HG02623 (cell line): ENCODE measurements at regions not wholly inside any gene's neighbourhood (a gene's known extent, or its start where the extent isn't known, plus 50 kb on each side); places are given as distances from the start of the nearest gene placed in this dataset.

Experiments
- ATAC-seq: cut with Tn5 transposase; IDR thresholded peaks from one replicate; pipeline ENCODE4 v1.9.1; 2021; ENCODE audit warnings: moderate library complexity; ENCODE audit not compliant: unreplicated experiment

DNA sequence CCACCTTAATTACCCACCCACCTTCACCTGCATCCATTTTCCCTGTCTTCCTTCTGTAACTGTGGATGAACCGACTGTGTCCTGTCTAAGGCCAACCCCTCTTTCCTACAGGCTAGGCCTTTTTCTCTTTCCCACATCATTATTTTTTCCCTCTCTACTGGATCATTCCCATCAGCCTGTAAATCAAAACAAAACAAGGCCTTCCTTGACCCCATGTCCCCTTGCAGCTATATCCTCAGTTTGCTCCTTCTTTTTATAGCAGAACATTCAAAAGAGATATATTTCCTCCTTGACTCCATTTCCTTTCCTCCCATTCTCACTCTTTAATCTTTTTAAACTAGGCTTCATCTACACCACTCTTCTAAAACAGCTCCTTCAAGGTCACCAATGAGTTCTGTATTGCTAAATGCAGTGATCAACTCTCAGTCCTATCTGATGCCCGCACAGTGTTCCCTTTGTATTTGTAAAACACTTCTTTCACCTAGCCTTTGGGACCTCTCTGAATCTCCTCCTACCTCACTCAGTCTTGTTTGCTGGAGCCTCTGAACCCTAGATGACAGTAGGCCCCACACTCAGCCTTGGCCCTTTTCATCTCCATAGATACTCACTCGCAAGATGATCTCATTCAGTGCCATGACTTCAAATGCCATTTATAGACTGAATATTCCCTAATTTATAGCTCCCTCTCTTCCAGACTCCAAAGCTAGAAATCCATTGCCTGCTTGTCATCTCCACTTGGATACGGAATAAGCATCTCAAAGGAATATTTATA is 55.7 kb downstream of the CXCR4 start:
- ATAC-seq, result no peak

DNA sequence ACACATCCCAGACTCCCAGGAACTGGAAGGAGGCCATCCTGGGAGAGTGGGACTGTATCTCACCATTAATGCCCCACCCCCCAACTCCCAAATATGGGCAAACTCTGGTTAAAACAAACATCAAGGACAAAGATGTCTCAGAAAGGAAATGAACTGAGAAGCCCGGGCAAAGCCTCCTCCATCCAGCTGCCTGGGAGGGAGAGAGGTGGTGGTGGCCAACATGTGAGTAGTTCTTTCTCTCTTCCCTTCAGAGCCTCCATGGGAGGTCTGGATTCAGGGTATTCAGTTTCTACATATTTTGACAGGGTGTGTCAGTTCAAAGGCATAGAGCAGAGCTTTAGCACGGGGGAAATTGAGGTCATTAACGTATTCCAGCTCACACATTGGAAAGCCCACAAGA is 57.5 kb downstream of the CXCR4 start:
- no peak for ATAC-seq

DNA sequence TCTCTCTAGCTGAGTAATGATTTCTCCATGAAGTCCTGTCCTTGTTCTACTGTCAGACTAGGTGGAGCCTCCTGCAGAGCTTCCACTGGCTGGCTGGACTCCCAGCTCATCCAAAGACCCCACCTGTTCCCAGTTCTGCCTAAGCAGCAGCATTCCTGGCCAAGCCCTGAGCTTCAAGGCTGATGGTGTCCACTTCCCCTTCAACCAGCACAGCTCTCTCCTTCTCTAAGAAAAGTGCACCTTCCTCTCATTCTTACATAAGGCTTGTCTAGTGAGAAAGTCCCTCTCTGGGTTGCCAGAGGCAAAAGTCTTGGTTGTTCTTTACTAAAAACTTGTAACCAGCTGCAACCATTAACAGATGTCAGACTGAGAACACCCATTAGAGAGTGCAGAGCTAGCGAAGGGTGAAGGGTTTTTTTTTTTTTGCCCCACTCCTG is 58.9 kb downstream of the CXCR4 start:
- peak; percentile 54 for ATAC-seq

DNA sequence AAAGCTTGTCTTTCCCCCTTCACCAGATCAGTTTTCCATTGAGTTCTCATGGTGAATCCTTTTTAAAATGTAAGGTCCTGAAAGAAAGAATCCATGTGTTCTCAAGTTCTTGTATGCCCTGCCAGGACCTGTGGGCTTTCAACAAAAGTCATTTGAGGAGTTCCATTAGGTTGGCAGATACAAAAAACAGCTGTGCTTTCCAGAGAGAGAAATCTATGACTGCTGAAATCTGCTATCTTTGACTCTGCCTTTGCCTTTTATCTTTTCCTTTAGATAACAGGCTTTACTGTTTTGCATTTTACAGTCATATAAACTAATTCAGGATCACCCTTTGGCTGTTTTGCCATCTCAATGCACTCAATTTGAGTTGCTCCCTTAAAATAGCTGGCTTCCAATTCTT is 59.7 kb downstream of the CXCR4 start:
- ATAC-seq, result no peak

DNA sequence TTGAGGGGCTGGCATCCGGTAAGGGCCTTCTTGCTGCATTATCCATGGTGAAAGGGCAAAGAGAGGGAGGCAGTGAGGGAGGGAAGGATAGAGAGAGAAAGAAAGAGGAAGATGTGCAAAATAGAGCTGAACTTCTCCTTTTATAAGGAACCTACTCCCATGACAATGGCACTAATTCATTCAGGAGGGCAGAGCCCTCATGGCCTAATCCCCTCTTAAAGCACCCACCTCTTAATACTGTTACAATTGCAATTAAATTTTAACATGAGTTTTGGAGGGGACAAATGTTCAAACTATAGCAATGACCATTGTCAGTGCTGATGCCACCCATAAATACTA is 60.2 kb downstream of the CXCR4 start:
- ATAC-seq, result no peak

DNA sequence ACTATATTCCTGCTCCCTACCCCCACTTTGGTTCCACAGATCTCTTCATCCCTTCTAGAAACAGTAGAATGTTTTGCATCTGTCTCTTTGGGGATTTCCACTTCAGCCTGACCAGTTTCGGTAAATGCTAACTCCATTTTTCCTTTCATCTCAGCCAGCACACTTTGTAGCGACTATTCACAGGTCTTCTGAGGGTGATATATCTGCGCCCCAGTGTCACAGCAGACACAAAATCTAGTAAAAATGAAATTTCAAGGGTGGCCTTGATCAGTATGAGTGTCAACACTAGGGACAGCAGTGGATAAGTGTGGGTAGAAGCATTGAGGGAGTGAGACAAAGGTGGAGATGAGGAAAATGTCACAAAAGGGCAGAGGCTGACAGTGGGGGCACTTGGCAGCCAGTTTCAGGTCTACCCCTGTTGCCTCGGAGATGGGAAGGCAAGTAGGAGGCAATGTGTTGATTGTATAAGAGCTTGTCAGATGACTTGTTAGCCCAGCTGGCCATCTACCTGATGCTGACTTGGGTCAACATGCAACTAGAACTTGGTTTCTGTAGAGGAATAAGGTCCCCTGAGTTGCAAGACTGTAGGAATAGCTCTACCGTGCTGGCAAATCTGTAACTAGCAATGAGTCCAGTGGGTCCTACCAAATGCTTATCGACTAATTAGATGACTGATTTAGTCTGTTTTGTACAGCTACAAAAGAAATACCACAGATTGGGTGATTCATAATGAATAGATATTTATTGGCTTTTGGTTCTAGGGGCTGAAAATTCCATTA is 60.7 kb downstream of the CXCR4 start:
- peak; percentile 39 for ATAC-seq

DNA sequence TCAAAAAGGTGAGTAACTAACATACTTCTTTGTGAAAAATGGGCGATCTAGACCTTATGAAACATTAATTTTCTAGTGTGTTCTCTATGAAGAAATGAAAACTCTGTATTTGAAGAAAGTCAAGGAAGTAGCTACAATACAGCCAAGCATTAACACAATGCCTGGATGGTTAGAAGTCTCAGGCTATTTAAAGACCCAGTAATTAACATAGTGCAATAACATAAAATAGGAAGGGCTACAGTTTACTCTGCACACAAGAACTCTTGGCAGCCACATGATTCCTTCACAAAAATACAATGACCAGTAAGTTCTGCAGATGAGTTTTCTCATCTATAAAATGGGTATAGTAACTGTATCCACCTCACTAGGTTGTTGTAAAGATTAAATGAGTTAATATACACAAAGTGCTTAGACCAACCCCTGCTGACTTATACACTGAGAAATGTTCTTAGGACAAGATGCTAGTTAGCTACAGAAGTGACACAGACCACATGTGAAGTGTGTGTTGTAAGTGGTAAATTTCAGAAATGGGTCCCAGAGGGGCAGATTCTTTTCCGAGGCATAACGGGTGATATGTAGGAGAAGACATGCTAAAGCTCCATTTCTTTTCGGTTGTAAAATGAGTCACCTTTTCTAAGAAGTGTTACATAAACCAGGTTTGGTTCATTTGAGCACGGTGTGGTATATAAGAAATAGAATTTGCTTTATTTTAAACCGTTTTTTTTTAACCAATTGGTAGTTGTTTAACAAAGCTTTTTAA is 61.8 kb downstream of the CXCR4 start:
- ATAC-seq, result peak; percentile 25

DNA sequence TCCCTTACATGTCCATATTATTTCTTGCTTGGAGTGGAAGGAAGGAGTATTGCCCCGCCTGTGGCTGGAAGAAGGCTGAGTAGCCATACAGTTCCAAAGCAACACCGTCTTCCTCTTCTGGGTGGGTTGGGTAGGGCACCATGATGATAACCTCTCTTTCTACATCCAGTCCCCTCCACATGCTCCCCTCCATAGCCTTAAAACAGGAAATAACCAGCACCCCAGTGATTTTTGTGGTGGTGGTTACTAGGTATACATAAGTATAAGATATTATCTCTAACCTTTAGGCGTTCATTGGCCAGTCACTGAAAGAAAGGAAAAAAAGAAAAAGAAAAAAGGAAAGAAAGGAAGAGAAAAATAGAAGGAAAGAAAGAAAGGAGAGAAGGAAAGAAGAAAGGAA is 63.1 kb downstream of the CXCR4 start:
- ATAC-seq, result no peak

DNA sequence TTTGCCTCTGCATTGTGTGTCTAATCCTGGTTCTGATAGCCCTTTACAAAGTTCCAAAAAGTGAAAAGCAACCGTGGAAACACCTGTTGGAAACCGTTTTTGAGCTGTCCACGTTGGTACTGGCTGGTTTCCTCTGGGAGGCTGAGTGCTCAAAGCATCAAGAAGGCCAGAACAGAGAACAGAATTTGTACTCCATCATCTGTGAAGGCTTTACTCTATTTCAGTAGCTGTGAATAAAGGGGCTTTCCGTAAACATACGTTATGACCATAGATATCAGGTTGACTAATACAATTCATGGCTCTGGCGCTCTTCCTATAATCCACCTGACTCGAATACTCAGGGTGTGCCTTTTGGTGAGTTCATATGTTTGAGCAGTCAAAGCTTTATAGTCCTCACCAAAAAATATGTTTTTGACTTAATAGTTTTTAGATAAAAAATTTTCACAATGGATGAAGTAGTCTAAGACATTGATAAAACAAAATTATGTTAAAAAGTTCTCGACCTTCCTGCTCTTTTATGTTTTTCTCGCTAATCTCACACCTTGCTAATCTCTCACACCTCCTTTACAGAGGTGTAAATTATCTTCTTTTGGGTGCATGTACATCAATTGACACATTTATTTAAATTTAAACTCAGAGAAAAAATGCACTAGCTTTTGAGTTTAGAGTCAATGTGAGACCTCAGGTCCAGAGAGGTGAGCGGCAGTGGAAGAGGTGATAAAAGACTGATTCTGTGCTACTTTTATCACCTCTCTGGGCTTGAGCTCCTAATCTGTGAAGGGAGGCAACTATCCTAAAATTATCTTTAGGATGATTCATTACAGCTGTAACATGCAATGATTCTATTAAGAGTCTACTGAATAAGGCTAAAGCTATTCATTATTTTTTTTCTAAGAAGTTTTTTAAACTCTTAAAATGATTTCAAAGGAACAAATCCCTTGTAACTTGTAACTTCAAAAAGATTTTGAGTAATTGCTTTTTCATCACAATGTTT is 65.3 kb downstream of the CXCR4 start:
- ATAC-seq, result no peak

DNA sequence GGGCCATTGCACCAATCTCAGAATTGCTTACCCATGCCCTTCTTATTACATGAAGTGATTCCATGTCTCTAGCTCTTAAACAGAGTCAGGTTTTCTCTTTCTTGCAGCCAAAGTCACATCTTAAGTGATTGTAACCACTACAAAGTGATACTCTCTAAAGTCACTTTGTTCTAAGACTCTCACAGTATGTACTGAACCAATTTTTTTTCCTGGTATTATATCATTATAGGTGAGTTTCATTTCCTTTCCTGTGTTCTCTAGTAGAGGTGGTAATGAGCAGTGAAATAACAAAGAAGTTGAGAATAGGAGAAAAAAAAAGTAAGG is 66.3 kb upstream of the DARS1 start:
- ATAC-seq, result no peak

DNA sequence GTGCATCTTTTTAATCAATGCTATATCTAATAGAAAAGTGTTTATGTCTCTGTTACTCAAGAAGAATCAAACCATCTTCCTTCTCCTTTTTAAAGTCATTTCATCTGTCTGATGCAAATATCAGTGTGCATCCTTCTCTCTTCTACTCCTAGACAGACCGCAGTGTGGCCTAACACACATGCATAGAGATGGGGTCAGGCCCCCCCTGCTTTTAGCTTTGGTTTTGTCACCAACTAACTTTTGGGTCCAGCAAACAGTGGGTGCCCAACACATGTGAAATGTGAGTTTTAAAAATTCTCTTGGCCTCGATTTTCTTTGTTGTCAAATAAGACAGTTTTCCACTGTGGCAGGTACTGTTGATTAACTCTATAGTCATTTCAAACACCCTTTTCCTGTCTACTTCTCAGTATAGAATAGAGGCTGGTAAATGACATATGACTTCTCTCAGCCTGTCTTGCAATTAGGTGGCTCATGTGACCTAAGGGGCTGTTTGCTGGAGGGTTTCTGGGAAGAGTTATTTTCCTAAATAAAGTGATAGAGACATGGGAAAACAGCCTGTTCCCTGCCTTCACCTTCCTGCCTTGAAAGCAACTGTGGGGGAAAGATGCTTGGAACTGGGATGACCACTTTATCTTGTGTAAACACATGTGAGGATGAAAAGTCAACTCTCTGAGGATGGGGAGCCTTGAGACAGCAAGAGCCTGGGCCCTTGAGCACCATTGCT is 65.7 kb upstream of the DARS1 start:
- ATAC-seq, result peak; percentile 40

DNA sequence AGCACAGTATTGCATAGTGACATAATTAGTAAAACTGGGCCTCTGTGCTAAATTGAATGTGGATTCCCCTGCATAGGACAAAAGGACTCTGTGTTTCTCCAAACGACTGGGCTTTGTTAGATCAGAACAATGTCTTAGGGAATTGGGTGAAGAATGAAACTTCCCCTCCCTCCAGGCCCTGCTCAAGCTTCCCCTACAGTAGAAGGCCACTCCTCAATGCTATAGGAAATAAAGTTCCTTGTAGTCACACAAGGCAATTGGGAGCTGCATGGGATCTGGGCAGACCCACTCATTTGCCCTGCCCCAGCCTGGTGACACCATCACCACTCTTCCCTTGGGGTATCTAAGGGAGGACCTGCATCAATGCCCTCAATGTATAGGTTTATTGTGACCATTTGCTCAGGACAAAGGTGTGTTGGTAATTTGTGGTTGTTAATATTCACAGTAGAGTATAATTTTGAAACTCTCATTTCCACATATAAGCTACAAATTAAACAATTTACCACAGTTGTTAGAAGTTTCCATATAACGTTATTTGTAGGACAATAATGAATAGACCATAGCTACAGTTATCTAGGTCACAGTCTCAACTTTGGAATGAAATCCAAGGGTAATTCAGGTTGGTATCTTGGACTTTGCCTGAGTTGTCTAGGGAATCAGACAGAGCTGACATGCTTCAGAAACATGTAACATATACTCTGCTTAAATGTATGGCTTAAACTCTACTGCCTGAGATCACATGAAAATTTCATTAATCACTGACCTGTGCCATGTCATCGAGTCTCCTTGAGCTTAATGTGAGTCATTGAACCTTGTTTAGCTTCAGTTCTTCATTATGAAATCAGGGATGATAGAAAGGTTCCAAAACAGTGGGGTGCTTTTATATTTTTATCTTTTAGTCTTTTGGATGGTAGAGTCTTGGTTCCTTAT is 64.8 kb upstream of the DARS1 start:
- no peak for ATAC-seq

DNA sequence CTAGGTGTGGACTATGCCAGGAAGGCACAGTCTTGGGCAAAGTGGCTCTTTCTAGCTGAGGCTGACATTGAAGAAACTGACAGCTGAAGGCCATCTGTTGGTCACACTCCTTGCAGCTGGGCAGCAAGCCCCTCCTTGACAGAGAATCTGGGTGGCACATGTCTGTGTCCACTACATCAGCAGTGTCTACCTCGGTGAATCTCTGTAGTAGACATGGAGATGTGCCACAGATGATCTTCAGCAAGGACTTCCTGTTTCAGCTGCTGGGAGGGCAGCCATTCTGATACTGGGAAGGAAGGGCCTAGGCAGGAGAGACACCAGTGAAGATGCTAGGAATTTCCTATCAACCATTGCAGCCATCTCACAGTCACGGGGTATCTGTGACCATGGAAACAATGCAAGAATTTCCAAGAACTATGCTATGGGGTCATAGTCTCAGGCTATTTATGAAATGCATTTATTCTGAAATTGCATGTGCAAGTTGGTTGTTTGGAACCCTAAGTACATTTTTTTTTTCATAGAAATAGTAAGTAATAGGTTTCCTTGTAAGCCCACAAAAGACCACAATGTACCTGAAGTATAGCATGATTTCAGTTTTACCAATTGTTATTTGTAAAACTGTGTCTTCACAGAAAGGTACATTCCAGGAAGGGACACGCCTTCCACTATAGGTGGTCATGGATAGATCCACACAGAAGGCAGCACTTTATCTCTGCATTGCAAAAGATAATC is 63.8 kb upstream of the DARS1 start:
- no peak for ATAC-seq

DNA sequence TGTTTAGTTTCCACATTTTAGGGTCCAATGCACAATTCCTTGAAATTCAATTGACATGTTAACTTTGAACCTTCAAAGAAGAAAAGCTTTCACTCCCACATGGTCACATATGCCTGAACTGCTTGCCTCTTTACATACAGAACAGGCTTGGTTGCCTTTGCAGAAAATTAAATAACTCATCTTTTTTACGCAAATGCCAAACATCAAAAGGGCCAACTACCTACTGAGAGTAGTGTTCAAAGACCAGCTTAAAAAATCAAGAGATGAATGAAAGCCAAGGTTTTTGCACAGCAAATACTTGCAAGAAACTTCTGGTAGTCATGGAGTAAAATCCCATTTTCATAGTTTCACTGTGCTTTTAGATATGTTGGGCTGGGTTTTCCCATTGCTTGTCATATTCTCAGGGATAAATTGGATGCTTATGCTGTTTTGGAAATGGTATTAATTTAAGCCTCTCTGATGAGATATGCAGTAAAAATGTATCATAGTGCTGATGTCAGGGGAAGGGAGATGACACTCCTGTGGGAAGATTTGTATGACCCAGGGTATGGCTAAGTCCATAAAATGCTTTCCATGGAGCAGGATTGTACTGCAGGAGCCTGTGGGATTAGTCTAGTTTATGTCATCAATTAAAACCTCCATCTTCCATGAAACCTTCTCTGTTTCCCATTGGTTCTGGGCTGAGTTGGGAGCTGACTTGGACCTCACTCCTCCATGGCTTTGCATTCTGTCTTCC is 60.6 kb upstream of the DARS1 start:
- no peak for ATAC-seq

DNA sequence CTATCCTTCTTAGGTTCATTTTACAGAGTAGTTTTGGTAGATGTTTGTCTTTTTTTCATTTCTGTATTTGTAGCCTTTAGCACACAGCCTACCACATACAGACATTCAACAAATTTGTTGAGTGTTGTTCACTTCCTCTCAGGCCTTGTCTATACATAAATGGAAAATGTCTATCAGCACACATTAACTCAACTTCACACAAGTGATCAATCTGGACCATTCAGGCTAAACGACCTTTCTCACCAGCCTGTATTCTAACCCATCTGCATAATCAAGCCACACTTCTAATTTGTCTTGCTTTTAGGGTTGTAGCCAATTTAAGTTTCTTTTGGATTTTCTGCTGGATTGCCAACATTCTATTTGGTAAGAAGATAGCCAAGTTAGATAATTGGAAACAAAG is 59.9 kb upstream of the DARS1 start:
- ATAC-seq, result no peak
